Uterus (tissue), 2 donors: ENCODE measurements at regions not wholly inside any gene's neighbourhood (a gene's known extent, or its start where the extent isn't known, plus 50 kb on each side); places are given as distances from the start of the nearest gene placed in this dataset.

Experiments
- POLR2A ChIP-seq, 2 donors: fragments of 450-650 bp; IDR thresholded peaks; one replicate each; pipeline ENCODE4 v1.6.1; 2016; ENCODE audit warnings: antibody characterized with exemption in 2 of 2, mild to moderate bottlenecking in 1 of 2, moderate library complexity in 1 of 2
- TF ChIP-seq, protein P1 (sequence below), 4 experiments: fragments of 200-600 bp in 2 of 4; fragments of 450-650 bp in 2 of 4; sonication (generic) in 2 of 4; IDR thresholded peaks; one replicate each; pipeline ENCODE4 v1.5.1; 2016 to 2019; ENCODE audit warnings: antibody characterized with exemption in 4 of 4, mild to moderate bottlenecking in 2 of 4, moderate library complexity in 1 of 4

DNA sequence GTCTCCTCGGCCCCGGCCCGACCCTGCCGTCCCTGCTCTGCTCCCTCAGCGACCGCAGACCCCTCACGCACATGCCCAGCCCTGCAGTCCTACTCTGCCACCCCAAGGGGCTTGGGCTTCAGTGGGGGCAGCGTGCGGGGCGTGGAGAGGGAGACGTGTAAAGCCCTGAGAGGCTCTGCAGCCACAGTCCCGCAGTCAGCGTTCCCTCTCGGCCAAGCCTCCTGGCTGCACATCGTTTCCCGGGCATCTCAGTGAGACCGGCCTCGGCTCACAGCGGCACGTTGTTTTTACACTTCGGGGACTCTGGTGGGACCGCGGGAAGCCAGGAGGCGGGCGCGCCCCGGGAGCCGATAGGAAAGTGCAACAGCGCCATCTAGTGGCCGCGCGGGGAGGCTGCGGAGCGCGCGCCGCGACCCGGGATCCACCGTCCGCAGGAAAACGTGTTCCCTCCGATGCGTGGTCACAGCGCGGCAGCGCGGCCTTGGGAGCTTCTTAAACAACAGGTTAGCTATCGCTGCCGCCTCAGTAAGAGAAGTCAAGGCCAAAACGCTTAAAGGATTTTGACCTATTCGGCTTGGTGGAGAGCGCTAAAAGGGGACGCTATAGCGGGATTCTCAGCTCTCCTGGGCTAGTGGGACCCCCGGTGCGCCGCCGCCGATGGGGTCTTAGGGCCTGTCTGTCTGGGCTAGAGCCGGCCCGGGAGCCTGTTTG, 226.8 kb upstream of the IGF1R start:
- TF ChIP-seq, protein P1, sequence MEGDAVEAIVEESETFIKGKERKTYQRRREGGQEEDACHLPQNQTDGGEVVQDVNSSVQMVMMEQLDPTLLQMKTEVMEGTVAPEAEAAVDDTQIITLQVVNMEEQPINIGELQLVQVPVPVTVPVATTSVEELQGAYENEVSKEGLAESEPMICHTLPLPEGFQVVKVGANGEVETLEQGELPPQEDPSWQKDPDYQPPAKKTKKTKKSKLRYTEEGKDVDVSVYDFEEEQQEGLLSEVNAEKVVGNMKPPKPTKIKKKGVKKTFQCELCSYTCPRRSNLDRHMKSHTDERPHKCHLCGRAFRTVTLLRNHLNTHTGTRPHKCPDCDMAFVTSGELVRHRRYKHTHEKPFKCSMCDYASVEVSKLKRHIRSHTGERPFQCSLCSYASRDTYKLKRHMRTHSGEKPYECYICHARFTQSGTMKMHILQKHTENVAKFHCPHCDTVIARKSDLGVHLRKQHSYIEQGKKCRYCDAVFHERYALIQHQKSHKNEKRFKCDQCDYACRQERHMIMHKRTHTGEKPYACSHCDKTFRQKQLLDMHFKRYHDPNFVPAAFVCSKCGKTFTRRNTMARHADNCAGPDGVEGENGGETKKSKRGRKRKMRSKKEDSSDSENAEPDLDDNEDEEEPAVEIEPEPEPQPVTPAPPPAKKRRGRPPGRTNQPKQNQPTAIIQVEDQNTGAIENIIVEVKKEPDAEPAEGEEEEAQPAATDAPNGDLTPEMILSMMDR (IDR thresholded peaks at IDR 0.05): peak; percentile 94 to 99 (median 96)
- no peak for TF ChIP-seq POLR2A (IDR thresholded peaks at IDR 0.05)
